ENCODE measurements at regions not wholly inside any gene's neighbourhood (a gene's known extent, or its start where the extent isn't known, plus 50 kb on each side); places are given as distances from the start of the nearest gene placed in this dataset.

- DNase-seq, result no peak
Measured at GRCh38 chr3:165457096-165457495, 260.9 kb upstream of the SLITRK3 start.

GRCh38 chr3:165455793-165456192 is 259.6 kb upstream of the SLITRK3 start:
- no peak for DNase-seq

GRCh38 chr3:165455360-165455759 is 259.2 kb upstream of the SLITRK3 start:
- no peak for DNase-seq

GRCh38 chr3:165451371-165452070 is 255.3 kb upstream of the SLITRK3 start:
- DNase-seq, result no peak

DNA sequence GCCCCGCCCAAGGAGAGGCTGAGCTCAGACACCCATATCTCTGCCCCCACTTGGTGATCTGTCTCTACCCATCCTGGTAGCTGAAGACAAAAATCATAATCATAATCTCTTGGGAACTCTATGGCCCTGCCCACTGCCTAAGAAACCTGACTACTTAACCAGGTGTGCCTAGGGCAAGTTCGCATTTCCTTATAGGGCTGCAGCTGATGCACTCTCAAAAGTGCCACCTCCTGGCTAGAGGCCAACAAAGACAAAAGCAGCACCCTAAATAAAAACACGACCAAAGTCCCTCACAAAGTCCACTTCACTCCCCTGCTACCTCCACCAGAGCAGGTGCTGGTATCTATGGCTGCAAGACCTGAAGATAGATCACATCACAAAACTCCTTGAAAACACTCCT is 250.4 kb upstream of the SLITRK3 start:
- no peak for DNase-seq

DNA sequence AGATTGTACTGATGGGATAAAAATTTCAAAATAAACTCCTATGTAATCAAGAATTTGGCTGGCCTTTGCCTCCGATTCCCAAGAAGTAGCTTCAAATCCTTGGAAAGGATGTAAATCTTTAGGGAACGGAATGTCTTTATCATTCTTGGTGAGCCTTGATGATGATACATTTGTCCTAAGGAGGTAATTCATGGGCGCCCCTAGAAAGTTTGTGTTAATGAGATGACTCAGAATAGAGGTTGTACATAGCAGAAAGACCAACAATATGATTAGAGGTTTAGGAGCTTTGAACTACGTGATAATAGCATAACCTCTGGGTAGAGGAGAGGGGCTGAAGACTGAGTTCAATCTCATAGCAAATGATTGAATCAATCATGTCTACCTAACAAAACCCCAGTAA is 248.6 kb upstream of the SLITRK3 start:
- DNase-seq, result no peak

DNA sequence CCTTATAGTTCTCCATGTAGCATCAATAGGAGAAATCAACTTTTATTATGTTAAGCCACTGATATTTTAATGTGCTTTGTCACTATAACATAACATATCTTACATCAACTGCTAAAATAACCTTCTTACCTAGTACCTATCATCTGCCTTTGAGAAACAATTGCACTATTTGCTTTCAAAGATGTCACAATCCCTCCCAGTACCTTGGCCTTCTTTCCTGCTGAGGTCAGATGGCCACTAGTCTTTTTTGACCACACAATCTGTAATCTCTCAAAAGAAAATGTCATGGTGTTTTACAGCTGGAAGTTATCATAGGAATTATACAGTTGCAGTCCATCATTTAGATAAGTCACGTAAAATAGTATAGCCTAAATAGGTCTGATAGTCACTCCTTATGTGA is 247.5 kb upstream of the SLITRK3 start:
- no peak for DNase-seq

DNA sequence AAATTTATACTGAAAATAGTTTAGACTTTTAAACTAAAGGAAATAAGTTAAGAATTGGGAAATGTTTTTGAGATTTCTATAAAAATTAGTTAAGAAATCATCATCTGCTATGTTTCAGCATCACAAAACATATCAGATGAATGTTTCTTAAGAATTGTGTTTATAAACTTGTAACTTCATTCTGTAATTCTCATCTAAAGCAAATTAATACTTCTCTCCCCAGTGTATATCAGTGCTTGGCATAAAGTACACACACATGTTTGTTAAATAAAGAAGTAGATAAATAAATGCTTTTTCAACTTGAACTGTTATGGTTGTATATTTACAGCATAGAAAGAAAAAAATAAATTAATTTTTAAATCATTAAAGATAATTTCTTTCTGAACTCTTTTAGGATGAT is 245.9 kb upstream of the SLITRK3 start:
- no peak for DNase-seq

GRCh38 chr3:165440380-165440779 is 244.2 kb upstream of the SLITRK3 start:
- DNase-seq, result no peak

- no peak for DNase-seq
Measured at GRCh38 chr3:165439765-165440164, 243.6 kb upstream of the SLITRK3 start.

DNA sequence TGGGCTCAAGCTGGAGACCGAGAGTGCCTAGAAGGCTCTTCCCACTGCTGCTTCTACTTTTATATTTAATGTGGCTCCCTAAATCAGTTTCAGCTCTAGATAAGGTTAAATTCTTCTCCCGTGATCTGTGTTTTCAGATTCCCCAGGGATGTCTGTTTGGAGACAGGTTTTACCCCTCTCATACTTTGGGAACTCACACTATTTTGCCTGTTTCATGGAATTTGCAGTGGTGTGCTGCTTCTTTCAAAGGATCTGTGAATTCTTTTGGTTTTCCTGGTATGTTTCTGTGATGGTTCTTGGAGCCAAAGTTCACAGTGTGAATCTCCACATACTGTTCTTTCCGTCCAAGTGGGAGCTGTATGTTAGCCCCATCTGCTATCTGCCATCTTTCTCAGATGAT is 238.3 kb upstream of the SLITRK3 start:
- no peak for DNase-seq

- DNase-seq, result no peak
Measured at GRCh38 chr3:165406425-165406824, 210.2 kb upstream of the SLITRK3 start.

DNA sequence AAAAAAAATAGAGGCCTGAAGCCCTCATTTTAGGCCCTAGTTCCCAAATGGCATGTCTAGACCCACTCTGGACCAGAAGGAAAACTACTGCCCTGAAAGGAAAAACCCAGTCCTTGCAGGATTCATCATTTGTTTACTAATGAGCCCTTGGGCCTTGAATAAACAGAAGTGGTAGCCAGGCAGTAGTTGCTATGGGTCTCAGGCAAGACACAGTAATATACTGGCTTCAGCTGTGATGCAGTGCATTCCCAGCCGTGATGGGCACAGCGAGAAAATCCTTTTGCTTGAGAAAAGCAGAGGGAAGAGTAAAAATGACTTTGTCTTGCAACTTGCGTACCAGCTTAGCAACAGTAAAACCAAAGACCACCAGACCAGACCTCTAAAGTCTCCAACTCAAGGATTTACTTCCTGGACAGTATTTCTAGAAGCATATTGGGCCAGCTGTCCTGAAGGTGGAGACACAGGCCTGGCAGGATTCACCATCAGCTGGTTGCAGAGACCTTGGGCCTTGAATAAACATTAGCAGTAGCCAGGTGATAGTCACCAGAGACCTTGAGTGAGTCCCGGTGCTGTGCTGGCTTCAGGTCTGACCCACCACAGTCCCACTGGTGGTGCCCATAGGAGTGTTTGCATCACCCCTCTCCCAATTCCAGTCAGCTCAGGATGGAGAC is 208.3 kb upstream of the SLITRK3 start:
- no peak for DNase-seq

DNA sequence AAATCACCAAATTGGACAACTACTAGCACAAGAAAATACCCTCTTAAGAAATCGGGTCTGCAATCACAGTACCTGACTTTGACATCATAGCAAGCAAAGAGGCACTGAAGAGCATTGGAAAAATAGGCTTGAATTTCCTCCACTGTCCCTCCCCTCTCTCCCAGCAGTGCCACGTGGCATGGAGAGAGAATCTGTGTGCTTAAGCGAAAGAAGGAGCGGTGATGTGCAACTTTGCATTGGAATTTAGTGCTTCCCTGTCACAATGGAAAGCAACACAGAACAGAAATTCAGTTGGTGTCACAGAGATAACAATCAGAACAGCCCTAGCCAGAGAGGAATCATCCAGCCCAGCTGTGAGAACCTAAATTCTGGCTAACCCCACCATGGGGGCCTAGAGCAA is 207.5 kb upstream of the SLITRK3 start:
- no peak for DNase-seq

- DNase-seq, result no peak
Measured at GRCh38 chr3:165395188-165395587, 199.0 kb upstream of the SLITRK3 start.

- DNase-seq, result no peak
Measured at GRCh38 chr3:165393461-165393860, 197.3 kb upstream of the SLITRK3 start.

DNA sequence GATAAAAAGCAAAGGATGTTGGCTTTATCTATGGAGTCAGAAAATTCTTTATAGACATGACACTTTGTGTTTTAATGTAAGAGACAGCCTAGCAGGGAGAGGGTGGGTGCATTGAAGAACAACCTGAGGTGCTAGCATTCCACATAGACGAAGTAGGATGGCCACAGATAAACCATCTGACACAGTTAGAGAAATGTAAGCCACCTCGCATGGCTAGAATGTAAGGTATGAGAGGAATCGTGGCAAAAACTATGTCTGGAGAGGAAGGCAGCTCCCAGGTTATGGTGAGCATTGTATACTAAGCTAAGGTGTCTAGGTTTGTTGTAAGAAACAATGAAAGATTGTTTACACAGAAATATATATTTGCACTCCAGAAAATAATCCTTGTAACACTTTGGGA is 194.0 kb upstream of the SLITRK3 start:
- DNase-seq, result no peak

GRCh38 chr3:165389653-165390052 is 193.5 kb upstream of the SLITRK3 start:
- DNase-seq, result no peak

DNA sequence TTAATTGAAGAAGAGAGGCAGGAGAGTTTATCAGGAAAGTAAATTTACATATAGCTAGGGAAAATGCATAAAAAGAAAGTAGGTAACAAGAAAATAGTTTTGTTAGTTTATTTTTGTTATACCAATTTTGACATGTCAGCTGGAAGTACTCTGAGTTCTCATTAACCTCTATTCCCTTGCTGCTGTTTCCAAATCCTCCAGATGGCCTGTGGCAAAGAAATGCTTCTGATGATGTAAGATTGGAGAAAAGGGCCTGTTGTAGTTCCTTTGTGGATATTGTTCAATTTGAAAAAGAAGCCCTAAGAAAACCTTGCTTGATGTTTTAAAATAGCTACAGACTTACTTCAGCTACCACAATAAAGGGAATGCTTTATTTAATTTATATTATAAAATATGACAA is 192.9 kb upstream of the SLITRK3 start:
- DNase-seq, result no peak

GRCh38 chr3:165383381-165383780 is 187.2 kb upstream of the SLITRK3 start:
- DNase-seq, result no peak

GRCh38 chr3:165382672-165383071 is 186.5 kb upstream of the SLITRK3 start:
- DNase-seq, result no peak

DNA sequence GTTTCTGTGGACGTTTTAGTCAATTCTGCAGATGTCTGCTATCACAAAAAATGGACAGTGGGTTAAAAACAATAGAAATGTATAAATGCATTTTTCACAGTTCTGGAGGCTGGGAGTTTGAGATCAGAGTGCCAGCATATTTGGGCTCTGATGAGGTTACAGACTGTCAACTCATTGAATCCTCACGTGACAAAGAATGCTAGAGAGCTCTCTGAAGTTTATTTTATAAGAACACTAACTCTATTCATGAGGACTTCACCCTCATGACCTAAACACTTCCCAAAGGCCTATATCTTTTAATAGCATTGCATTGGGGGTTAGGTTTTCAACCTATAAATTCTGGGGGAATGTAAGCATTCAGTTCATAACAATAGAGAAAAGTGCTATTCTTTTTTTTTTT is 182.6 kb upstream of the SLITRK3 start:
- no peak for DNase-seq

DNA sequence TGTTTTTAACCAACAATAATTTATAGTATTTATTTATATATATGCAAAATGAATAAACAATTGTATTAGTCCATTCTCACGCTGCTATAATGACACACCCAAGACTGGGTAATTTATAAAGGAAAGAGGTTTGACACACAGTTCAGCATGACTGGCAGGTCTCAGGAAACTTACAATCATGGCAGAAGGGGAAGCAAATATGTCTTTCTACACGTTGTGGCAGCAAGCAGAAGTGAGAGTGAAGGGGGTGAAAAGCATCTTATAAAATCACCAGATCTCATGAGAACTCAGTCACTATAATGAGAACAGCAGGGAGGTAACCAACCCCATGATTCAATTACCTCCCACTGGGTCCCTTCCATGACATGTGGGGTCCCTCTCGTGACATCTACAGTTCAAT is 162.8 kb upstream of the SLITRK3 start:
- DNase-seq, result no peak

- DNase-seq, result no peak
Measured at GRCh38 chr3:165355316-165355715, 159.1 kb upstream of the SLITRK3 start.
